Gastrocnemius medialis (tissue), 4 donors: ENCODE measurements at regions not wholly inside any gene's neighbourhood (a gene's known extent, or its start where the extent isn't known, plus 50 kb on each side); places are given as distances from the start of the nearest gene placed in this dataset.
A peak's percentile ranks its signal among the peaks of the same experiment; 100 is the strongest.

Source experiments
- ATAC-seq, 2 donors: fragments of 150-250 bp; one replicate each; pipeline ENCODE4 v1.9.1; 2016
- DNase-seq, 2 donors: peaks; one replicate each; pipeline ENCODE4 v3.0.0-alpha.2; 2019
- H3K27ac ChIP-seq, 4 donors: fragments of 200-600 bp; sonication (generic); 1 replicate in 1 of 4; 2 replicates in 3 of 4; pipeline ENCODE4 v1.5.1; 2016 to 2018; ENCODE audit warnings: mild to moderate bottlenecking in 2 of 4, moderate library complexity in 1 of 4
- H3K27me3 ChIP-seq, 3 donors: fragments of 200-600 bp; sonication (generic) in 2 of 3; 1 replicate in 1 of 3; 2 replicates in 2 of 3; pipeline versions ENCODE4 v1.5.1 to v1.6.0; 2016 to 2019; ENCODE audit warnings: mild to moderate bottlenecking in 1 of 3, moderate library complexity in 1 of 3
- H3K36me3 ChIP-seq, 2 donors: fragments of 200-600 bp; sonication (generic) in 1 of 2; one replicate each; pipeline ENCODE4 v1.5.1; 2017 to 2018
- H3K4me1 ChIP-seq, 2 donors: fragments of 200-600 bp; sonication (generic) in 1 of 2; one replicate each; pipeline ENCODE4 v1.5.1; 2016 to 2017; ENCODE audit warnings: mild to moderate bottlenecking in 2 of 2
- H3K4me3 ChIP-seq, 4 donors: fragments of 200-600 bp; sonication (generic) in 3 of 4; 1 replicate in 1 of 4; 2 replicates in 3 of 4; pipeline ENCODE4 v1.5.1; 2016 to 2019; ENCODE audit warnings: mild to moderate bottlenecking in 2 of 4
- H3K9me3 ChIP-seq, 3 donors: fragments of 200-600 bp; sonication (generic) in 2 of 3; 1 replicate in 1 of 3; 2 replicates in 2 of 3; pipeline ENCODE4 v1.5.1; 2016 to 2019
- CTCF ChIP-seq, 5 experiments: fragments of 450-650 bp in 3 of 5; fragments of 200-600 bp in 2 of 5; sonication (generic) in 2 of 5; IDR thresholded peaks in 4 of 5; conservative IDR thresholded peaks in 1 of 5; 1 replicate in 4 of 5; 2 replicates in 1 of 5; pipeline ENCODE4 v1.5.1; 2016 to 2019; ENCODE audit warnings: antibody characterized with exemption in 5 of 5, mild to moderate bottlenecking in 3 of 5, moderate library complexity in 3 of 5
- POLR2A ChIP-seq, 2 donors: fragments of 450-650 bp; IDR thresholded peaks; one replicate each; pipeline ENCODE4 v1.6.1; 2017; ENCODE audit warnings: antibody characterized with exemption in 2 of 2, mild to moderate bottlenecking in 2 of 2, moderate library complexity in 2 of 2
- in situ Hi-C, 4 donors: fragments of 200-750 bp; cut with MboI; loops; one replicate each; pipeline versions ENCODE4 v1.15.0 to v1.8.0; 2017; ENCODE audit warnings: low sequenced_read_pairs in 4 of 4
- intact Hi-C: fragments of 100-400 bp; cut with DNase I; formaldehyde crosslinking; loops from one replicate; pipeline ENCODE4 v1.15.1; 2023; ENCODE audit warnings: low total_unique reads

DNA sequence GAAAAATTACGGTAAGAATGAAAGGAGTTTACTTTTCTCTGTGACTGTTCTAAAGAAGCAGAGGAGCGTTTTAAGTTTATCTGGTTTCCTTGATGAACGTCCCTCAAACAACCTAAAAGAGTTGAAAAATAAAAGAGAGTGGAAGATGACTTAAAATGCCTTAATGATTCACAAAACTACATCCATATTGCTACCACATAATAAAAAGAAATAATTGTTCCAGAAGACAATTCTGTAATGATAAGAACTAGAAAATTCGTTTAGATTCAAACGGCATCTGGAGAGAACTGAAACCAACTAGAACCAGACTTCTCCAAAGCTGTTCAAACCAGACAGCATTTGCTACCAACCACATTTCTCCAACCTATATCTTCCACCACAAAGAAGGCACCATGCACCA is 68.1 kb downstream of the TEKT4 start:
- Histone ChIP-seq H3K27ac (no peak overlapping the region), H3K27me3 (no peaks in the 10 kb centered on the region), H3K4me3 (no peak overlapping the region), H3K36me3 (no peaks in the 10 kb centered on the region), H3K9me3 (no peaks in the 10 kb centered on the region), H3K4me1 (no peaks in the 10 kb centered on the region)
- intact Hi-C loops = no loop called here
- TF ChIP-seq CTCF (IDR thresholded peaks at IDR 0.05 in 4 of 5, conservative IDR thresholded peaks at IDR 0.05 in 1 of 5) (no peak), POLR2A (IDR thresholded peaks at IDR 0.05) (no peak)
- ATAC-seq = no peak
- in situ Hi-C loops = no loop called here
- DNase-seq = no peak

DNA sequence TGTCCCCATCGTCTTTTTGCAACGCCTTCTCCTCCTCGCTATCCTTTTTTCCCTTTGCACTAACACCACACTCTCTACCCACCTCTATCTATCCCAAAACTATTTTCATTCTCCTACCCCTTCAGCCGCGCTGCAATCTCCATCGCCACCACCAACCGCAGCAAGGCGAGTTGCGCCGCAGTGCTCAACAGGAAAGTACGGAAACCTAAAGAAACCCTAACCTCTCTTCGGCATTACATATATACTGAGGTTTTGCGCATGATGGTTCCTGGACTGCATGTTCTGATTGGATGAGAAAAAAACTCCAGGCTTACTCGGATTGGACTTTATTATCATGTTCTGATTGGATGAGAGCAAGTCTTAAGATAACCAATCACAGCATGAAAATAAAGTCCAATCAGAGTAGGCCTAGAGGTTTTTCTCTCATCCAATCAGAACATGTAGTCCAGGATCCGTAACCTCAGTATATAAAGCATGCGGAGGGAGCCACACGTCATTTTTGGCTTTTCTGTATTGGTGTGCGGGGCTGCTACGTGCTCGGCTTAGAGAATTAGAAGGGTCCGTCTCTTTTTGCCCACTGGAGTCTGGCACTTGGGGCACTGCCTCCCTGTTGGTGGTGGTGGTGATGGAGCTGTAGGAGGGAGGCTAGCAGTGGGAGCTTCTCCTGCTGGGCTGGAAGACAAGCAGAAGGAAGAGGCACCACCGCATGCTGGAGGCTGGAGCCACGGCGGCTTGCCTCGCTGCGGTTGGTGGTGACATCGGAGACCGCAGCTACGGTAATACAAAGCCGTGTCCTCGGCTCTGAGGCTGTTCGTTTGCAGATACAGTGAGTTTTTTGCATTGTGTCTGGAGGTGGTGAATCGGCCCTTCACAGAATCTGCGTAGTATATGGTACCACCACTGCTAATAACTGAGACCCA is 76.1 kb downstream of the TEKT4 start:
- no peaks in the 10 kb centered on the region for H3K27me3 ChIP-seq
- TF ChIP-seq CTCF (IDR thresholded peaks at IDR 0.05 in 4 of 5, conservative IDR thresholded peaks at IDR 0.05 in 1 of 5) (no peak), POLR2A (IDR thresholded peaks at IDR 0.05) (no peak)
- in situ Hi-C loops (no loop called here), intact Hi-C loops (no loop called here)
- no peaks in the 10 kb centered on the region for H3K4me1 ChIP-seq
- H3K36me3 ChIP-seq = no peaks in the 10 kb centered on the region
- no peak overlapping the region for H3K4me3 ChIP-seq
- no peaks in the 10 kb centered on the region for H3K9me3 ChIP-seq
- ATAC-seq (no peak), DNase-seq (no peak)
- no peak overlapping the region for H3K27ac ChIP-seq

- in situ Hi-C loops = no loop called here
- H3K4me1 ChIP-seq = no peaks in the 10 kb centered on the region
- peaks cover 0 to 3% (median 0%) of the 10 kb centered on the region in 3 donors for H3K27me3 ChIP-seq
- no peaks in the 10 kb centered on the region for H3K36me3 ChIP-seq
- H3K27ac ChIP-seq = no peak overlapping the region
- intact Hi-C loops = no loop called here
- H3K4me3 ChIP-seq = no peak overlapping the region
- H3K9me3 ChIP-seq = no peaks in the 10 kb centered on the region
- TF ChIP-seq CTCF (IDR thresholded peaks at IDR 0.05 in 4 of 5, conservative IDR thresholded peaks at IDR 0.05 in 1 of 5) = no peak
- TF ChIP-seq POLR2A (IDR thresholded peaks at IDR 0.05) = no peak
- no peak for DNase-seq
- no peak for ATAC-seq
Observed at GRCh38 chr2:94955702-94956101, 69.8 kb upstream of the MAL start.

DNA sequence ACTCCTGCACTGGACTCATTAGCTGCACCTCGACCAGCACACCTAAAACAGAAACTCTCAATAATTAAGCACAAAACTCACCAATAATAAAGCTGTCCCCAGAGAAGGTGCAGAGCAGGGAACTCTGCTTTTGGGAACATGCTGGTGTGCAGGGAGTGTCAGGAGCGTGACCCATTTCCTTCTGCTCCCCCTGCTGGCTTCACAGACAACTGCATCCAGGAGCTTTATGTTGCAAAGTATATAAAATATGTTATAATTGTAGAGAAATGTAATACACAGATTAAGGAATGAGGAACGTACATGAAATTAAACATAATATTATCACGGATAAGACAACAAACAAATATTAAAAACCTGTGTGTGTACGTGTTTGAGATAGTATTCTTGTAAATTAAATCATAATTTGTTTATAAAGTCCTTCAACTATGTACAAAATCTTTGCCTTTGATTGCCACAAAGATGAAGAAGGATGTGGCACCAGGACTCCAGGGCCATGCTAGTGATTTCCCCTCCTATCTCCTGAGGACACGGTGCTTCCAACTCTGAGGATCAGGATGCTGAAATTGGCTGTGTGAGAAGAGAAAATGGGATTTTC is 68.6 kb upstream of the MAL start:
- intact Hi-C loops (no loop called here), in situ Hi-C loops (no loop called here)
- H3K9me3 ChIP-seq = no peaks in the 10 kb centered on the region
- DNase-seq (no peak), ATAC-seq (no peak)
- no peaks in the 10 kb centered on the region for H3K4me1 ChIP-seq
- no peak overlapping the region for H3K4me3 ChIP-seq
- TF ChIP-seq POLR2A (IDR thresholded peaks at IDR 0.05) (no peak), CTCF (IDR thresholded peaks at IDR 0.05 in 4 of 5, conservative IDR thresholded peaks at IDR 0.05 in 1 of 5) (peak; percentile 40 to 73 (median 51))
- no peak overlapping the region for H3K27ac ChIP-seq
- peaks cover 0 to 3% (median 0%) of the 10 kb centered on the region in 3 donors for H3K27me3 ChIP-seq
- no peaks in the 10 kb centered on the region for H3K36me3 ChIP-seq
